Posterior vena cava (tissue), 2 donors: ENCODE measurements at regions not wholly inside any gene's neighbourhood (a gene's known extent, or its start where the extent isn't known, plus 50 kb on each side); places are given as distances from the start of the nearest gene placed in this dataset.

Experiments
- DNase-seq: peaks from one replicate; pipeline ENCODE4 v3.0.0-alpha.2; 2020; ENCODE audit warnings: low spot score
- intact Hi-C, 2 donors: fragments of 100-400 bp; cut with DNase I; formaldehyde crosslinking; loops; one replicate each; pipeline versions ENCODE4 v1.14.1 to v1.14.2; 2022 to 2023
- donor health status: DM: yes; HTN: yes; CAD: no.
- donor health status: DM: yes; HTN: yes; CAD: no.

DNA sequence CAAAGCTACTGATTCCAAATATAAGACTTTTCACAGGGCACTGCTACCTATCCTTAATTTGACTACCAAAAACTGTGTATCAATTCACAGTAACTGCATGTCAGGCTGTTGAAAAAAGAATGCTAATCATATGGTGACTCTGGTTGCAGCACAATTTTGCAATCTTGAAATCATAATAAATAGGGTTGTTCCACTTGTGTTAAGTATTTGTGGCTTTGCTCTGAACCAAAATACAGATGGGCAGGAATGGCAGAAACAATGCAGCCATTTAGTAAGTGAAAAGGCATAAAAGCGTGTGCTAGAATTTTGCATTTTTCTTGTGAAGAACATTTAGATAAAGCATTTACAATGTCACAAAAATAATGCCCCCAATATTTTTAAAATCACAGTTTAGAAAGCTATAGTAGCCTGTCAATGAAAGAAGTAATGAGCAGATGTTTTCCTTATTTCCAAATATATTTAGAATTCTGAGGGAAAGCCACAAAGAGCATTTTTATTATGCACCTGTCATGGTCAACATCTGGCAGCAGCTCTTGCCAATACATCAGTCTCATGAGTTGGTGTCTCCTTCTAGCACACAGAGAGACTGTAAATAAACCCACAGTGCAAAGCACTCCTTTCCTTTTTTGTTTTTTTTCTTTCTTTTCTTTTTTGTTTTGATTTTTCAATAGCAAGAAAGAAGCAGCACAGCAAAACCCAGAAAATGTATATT, 54.8 kb upstream of the PAM start:
- DNase-seq, result no peak
- intact Hi-C loops, result no loop called here

DNA sequence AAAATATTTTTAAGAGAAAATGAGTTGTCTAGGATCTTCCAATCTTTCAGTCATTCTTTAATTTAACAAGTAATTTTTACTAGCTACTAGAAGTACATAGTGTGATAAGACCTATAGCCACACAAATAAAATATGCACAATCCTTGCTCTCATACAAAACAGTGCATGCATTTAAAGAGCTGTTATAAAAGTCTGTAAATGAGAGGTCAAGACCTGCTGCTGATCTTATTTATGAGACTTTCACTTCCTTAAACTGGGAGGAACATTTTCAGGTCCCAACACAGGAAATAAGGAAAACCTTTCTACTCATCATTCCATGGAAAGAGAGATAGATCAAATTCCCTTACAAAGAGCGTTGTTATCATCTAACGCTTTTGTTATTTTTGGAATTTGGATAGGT, 54.2 kb upstream of the PAM start:
- no peak for DNase-seq
- intact Hi-C loops, result no loop called here

- no peak for DNase-seq
- intact Hi-C loops, result no loop called here
These were observed 53.4 kb upstream of the PAM start for GRCh38 chr5:102701748-102702147.
